Kidney glomerular epithelial cell (primary cell): ENCODE measurements at regions not wholly inside any gene's neighbourhood (a gene's known extent, or its start where the extent isn't known, plus 50 kb on each side); places are given as distances from the start of the nearest gene placed in this dataset.

Experiments used
- DNase-seq: peaks from one replicate; lab custom pipeline; 2025; lab: John Stamatoyannopoulos, UW

DNA sequence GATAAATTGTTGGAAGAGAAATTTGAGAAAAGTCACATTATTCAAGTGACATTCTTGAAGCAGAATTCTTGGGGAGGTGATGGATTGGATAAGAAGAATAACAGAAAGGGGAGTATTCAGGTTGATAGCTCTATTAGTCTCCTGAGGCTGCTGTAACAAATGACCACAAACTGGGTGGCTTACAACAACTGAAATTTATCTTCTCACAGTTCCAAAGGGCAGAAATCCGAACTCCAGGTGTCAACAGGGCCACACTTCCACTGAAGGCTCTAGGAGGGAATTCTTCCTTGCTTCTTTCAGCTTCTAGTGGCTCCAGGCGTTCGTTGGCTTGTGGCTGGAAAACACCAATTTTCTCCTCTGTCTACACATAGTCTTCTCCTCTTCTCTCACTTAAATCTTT is 99.8 kb downstream of the TES start:
- DNase-seq: no peak

DNA sequence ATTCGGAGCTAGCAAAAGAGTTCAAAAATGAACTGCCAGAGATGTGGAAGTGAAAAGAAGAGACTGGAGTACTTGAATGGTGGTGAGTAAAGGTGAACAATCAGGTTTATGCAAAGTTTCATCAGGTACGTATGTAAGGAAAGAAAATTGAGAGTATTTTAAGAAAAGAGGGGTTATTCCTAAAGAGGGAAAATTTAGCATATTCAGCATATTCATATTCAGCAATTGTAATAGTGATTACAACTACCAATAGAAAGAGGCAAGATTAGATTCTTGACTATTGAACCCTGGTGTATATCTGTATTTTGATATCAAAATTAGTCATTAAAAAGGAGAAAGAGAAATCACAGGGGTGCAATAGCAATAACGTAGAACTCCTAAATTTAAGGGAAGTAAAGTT is 100.9 kb downstream of the TES start:
- no peak for DNase-seq

DNA sequence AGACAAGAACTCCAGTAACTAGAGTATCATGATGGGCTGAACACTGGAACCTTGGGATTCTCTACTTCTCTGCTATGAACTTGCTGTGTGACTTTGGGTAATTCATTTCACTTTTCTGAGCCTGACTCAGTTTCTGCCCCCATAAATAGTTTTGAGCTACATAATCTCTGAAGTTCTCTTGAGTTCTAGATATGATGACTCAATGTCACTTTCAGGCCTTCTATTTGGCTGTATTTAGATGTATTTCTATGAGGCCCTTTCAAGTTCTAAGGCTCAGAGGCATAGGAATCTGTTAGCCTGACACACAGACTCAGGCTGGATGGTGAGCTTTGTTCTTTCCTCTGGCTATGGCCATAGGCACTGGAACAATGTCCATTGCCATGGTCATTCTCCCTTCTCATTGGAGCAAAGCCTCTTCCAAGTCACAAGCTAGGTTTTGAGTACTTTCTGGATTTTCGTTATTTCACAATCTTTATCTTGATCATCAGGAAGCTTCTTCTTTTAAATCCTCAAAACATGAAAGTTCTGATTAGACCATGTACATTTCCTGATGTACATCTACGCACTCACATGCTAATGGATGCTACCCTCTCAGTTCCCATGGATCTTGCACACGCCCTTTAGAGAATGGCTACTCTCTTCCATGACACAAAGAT is 101.6 kb downstream of the TES start:
- DNase-seq: no peak

DNA sequence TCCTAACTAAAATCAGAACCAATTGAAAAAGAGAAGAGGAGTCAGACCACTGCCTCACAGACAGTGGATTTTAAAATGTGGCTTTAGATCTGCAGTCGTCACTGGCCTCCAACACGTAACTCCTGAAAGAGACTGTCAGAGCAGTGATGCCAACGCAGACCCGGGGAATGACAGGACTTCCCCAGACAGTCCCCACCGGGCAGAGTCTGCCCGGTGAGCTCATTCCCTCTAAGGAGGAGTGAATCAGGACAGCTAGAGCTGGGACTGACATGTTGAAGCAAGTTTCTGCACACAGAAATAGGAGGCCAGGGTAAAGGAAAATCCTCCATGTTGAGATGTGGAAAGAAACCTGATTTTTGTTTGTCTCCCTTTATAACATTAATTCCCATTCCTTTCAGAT is 105.0 kb downstream of the TES start:
- DNase-seq: peak; percentile 58

DNA sequence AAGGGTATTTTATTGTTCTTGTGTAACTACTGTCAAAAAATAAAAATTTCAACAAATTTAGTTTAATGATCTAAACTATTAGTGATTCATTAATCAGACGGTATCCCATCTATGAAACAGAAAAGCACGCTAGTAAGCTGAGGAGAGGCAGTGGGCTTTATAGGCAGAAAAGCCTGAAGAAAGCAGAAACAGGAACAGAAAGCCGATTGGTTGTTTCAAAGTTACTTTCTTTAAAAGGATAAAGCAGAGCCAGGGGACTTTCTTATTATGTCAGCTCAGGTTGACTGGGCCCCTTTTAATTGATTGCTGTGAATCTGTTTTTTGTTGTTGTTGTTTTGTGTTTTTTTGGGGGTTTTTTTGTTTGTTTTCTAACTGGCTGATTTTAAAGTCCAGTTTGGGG is 105.5 kb downstream of the TES start:
- no peak for DNase-seq

DNA sequence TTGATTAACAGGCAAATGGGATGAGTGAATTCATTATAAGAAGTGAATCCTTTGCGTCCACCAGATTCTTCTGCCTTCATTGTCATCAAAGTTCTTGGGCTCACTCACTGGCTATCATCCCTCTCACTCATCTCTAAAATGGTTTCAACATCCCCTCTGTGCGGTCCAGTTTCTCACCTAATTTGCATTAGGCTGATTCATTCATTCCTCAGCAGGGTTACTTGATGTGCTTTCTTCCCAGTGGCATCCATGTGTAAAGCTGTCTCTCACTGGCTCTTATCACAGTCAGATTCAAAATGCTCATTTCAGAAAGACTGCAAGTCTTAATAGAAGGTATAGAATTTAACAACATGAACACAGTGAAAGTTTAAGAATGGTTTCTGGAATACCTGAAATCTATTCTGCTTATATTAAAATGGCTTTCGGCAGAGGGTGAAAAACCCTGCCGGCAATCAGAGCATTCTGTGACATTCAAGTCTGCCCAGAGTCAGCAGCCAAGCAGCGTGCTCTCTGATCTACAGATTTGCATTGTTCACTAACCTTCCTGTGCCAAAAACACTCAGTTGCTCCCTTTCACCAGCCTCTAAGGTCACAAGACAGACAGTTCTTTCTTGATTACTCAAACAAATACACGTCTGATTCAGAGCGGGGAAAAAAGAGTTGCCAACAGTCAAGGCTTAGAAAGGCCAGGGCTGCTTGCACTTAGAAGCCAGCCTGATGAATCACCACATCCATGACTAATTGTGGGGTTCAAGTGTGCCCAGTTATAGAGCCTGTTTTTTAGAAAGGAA is 106.7 kb downstream of the TES start:
- peak; percentile 94 for DNase-seq

DNA sequence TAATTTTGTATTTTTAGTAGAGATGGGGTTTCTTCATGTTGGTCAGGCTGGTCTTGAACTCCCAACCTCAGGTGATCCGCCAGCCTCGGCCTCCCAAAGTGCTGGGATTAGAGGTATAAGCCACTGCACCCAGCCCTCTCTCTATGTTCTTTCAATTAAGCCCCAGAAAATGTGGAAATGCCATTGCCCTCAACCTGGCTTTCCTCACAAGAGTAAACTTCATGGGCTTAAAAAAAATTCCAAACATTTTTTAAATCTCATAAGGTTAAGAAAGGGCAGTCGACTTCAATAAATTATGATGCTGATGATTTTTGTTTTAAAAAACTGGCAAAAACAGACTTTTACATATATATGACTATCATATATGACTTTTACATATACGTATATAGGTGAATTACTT is 107.6 kb downstream of the TES start:
- no peak for DNase-seq

DNA sequence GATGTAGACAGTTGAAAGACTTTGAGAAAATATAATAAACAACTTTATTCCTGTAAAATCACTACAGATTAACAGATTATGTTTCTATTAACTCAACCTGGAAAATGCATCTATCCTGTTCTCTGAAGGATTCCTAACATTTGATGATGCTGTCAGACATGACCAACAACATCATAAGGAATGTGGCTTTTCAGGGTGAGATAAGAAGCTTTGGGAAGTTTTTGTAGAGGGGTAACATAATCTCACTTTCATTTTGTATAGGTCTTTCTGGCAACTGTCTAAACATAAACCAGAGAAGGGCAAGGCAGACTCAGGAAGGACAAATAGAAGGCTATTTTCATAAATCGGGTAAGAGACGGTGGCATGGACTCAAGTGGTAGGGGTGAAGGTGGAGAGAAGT is 112.2 kb downstream of the TES start:
- DNase-seq: no peak

DNA sequence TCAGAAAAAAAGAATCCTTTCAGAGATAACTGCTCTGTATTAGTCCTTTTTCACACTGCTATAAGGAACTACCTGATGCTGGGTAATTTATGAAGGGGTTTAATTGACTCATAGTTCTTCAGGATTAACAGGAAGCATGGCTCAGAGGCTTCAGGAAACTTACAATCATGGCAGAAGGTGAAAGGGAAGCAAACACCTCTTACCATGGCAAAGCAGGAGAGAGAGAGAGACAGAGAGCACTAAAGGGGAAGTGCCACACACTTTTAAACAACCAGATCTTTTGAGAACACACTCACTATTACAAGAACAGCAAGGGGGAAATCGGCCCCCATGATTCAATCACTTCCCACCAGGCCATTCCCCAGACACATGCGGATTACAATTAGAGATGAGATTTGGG is 114.2 kb downstream of the TES start:
- DNase-seq: no peak

DNA sequence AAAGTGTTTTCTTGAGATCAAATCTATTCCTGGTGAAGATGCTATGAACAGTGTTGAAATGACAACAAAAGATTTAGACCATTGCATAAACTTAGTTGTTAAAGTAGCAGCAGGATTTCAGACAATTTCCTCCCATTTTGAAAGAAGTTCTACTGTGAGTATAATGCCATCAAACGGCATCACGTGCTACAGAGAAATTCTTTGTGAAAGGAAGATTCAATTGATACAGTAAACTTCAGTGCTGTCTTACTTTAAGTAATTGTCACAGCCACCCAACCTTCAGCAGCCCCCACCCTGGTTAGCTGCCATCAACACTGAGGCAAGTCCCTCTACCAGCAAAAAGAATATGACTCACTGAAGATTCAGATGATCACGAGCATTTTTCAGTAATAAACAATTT is 115.2 kb downstream of the TES start:
- no peak for DNase-seq

DNA sequence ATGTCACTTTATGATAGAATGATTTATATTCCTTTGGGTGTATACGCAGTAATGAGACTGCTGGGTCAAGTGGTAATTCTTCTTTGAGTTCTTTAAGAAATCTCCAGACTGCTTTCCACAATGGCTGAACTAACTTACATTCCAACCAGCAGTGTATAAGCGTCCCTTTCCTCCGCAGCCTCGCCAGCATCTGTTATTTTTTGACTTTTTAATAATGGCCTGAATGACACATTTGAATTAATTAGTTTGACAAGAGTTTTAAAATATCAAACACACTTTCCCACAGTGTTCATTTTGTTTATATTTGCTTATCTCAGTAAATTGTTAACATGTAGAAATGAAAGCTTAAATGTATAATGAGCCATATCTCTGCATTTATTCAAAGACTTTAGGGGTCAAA is 116.8 kb downstream of the TES start:
- no peak for DNase-seq

DNA sequence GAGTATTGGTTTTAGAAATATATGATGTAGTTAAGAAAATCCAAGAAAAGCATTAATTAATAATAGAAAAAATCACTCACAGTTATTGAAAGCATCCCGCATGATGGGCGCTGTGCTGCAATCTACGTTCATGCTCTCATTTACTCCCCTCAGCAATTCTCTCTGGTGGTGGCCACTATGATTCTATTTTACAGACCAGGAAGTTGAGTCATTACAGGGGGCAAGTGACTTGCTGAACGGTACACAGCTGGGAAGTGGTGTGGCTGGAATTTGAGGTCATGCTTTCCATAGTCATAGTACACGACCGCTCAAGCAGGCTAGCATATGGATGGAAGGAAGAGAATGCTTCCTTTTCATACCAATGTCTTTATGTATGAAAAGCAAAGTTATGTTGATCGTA is 117.4 kb downstream of the TES start:
- DNase-seq: peak; percentile 2

DNA sequence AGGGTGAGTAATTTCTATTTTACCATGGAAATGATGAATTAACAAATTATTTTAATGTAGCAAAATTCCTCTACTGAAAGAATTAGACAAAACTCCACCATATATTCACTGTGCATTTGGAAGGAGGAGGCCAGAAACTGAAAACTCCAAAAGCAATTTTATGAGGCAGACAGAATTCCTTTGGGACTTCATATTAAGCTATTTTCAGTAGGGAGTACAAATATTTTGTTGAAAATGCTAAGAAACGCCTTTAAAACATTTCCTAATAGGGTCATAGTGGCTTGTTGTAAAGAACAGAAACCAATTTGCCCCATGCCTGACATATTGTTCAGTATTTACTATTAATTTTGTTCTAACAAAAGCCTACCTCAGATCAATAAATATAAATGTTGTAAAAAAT is 117.8 kb downstream of the TES start:
- DNase-seq: no peak

DNA sequence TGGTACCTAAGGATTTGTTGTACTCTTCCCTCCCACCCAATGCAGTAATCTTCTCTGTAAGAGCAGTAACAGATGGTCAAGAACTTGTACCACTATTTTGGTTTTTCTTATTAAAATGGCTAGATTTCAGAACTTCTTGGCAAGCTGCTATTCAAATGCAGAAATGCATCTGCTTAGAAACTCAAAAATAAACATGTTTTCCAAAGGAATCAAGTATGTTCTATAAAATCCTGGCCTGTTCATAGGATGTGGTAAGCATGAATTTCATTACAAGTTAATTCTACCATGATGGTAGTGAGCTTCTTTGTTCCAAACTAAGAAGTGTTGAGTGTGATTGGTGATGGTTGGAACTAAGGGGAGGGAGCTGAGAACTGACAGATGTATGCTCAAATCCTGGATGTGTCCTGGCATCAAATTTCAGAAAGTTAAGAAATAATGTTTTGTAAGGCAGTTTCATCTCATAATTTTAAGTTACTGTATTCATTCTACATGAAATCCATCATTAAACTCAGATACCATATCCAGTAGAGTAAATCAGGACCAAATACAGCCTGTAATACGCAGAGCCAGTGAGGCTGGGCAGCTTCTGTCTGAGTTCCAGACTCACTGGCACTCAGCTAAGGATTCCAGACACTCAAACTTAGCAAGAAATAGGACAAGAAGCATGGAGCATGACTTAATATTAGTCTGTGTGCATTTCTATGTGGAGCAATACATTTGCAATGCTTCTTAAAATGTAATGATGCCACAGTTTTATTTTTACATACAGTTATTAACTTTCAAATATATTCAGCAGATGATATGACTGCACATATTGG is 119.6 kb downstream of the TES start:
- DNase-seq: no peak

DNA sequence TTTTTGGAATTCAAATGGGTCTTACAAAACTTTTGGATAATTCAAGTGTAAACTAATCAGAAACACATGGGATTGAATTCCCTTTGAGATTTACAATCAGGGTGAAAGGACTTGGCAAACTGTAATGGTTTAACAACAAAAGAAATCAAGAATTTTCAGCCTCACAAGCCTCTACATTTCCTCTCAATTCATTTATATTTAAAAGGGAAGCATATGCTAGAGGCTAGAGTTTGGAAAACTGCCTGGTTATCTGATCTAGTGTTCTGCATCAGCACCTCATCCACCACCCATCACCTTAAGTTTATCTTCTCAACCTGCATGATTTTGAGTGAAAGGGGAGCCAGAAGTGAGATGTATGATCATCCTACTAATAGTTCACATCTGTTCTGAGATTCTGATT is 120.7 kb downstream of the TES start:
- no peak for DNase-seq

DNA sequence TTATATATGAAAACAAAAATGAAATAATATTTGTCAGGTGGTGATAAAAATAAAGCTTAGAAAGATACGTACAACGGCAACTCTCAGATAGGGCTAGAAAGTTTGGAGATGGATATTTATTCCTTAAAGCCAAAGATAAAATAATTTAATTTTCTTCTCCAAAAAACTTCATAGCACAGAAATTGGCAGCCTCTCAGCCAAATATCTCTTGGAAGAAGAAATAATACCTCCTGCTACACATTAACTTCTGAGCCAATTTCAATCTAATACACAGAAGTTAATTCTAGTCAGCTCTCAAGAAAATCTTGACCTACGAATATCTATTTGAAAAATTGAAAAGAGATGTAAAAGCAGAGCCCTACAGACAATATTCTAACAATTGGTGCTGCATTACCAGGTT is 122.4 kb downstream of the TES start:
- DNase-seq: no peak

DNA sequence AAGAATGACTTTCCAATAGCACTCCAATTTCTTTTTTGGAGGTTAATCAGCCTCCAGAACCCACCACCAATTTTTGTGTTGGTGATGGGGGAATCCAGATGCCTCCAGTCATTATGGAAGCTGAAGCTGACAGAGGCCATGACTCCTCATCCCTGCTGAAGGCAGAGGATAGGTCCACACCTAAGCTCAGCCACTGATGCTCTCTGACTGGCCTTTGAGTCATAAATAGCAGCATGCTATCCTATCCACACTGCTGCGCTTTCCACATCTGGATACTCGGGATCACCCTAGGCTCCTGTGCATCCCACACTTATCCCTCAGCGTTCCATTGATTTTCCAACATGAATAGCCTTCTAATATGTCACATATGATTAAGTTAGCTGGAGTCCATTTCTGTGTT is 124.2 kb downstream of the TES start:
- DNase-seq: no peak

DNA sequence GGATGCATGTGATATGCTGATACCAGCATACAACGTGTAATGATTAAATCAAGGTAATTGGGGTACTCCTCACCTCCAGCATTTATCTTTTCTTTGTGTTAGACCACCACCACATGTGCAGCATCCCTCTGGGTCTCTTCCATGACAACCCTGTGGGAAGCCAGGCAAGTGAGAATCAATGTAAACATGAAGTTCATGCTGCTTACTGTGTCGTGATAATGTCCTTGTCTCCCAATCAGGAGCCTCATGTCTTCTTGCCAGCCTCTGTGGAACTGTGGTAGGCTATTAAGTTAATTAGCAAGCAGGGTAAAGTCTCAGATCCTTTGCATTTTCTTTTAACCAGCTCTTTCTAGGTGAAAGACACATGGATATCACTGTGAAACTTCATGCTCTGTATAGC is 126.7 kb downstream of the TES start:
- DNase-seq: no peak

DNA sequence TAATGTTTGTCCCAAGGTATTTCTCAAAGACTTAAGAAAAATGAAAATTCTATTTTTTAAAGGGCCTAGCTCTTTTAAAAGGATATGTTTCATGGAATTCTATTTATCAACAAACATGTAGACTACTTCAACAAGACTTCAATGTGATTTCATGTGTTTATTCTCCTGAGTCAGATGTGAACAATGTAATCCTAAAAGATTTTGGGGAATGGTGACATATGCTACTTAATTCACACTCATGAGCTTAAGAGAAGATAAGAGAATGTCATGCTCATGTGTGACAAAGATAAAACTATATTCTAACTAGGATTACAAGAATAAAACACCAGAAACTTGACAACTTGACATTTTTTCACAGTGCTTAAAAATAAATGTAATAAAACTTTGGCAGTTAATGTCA is 127.5 kb downstream of the TES start:
- DNase-seq: no peak

DNA sequence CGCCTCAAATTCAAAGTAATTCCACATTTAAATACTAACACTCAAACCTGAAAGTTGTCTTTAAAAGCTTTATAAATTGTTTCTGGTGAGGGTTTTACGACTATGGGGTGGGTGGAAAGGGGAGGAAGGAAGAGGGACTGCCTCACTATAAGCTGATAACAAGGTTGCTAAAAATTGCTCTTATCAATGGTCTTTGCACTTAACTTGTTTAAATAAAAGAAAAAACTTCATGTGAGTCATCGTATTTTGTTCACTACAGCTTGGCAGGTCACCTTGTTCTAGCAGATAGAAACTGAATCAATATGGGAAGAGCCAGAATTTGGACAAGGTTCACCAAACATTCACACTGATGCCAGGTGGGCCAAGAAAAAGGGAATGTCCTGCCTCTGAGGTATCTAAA is 129.2 kb downstream of the TES start:
- no peak for DNase-seq

DNA sequence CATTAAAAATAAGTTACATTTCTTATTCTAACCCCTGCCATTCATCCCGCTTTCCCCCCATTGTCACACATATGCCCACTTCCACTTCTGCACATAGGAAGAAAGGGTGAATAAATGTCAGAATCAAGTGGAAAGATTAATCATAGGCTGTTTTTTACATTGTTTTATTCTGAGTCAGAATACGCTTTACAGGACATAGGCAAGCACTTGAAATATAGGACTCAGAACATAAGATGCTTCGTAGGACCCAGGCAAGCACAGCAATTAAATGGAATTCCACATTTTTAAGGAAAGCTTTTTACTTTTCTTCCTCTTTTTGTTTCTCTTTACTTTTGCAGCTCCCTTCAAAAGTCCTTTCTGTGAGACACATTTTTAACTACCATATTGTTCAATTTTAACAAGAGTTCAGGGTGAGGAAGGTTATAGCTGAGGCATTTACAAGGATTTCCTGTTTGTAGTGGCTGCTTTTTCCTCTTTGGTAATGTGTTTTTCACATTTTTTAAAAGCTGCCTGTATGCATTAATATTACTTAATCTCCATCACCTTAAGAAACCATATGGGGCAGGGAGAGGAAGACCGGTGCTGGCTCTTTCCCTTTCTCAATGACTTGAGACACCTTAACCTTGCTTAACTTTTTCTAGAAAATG is 130.0 kb downstream of the TES start:
- no peak for DNase-seq
